GM18951 (cell line): ENCODE measurements at regions not wholly inside any gene's neighbourhood (a gene's known extent, or its start where the extent isn't known, plus 50 kb on each side); places are given as distances from the start of the nearest gene placed in this dataset.

Experiments used
- POLR2A ChIP-seq: IDR thresholded peaks from 4 replicates; pipeline ENCODE4 v1.6.1; 2011; ENCODE audit warnings: mild to moderate bottlenecking; ENCODE audit not compliant: insufficient read length, insufficient read depth; ENCODE audit errors: extremely low read depth
- in situ Hi-C: fragments of 300-500 bp; cut with MboI; formaldehyde crosslinking; loops from one replicate; pipeline ENCODE4 v1.12.0; 2022; ENCODE audit warnings: low sequenced_read_pairs, mixed read lengths, inconsistent platforms; ENCODE audit not compliant: unreplicated experiment

DNA sequence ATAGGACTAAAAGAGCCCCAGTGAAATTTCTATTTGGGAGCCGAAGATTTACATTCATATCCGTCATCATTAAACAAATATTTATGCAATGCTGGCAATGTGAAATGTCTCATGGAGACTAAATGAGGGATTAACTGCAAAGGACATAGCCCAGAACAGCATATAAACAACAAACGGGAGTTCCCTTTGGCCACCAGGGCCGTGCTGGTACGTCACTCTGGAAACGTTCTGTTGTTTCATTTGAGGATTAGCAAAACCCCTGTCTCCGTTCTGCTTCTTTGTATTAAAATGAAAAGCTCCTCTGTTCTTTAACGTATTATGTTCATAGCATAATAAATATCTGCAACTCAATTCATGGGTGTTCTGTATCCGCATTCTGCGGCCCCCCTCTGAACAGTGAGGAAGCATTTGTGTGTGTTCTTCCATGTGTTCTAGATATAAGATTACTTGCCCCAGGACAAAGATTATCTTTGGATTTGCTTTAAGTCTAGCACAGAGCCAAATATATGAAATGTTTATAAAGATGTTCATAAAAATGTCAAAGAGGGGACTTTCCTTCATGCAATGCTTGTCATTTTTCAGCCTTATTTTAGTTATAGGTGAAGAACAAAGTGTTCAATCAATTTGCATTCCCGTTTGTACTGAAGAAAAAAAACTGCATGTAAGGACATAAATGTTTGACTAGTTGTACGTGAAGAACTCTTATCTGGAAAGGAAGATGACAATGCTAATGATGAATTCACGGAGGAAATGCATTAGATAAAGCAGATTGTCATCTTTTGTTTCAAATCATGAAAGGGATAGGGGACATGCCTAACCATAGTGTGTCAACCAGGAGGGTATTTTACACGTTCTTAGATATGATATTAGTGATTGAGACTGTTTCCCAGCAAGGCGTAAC lies 90.0 kb upstream of the TNFAIP3 start:
- TF ChIP-seq POLR2A: no peak
- in situ Hi-C loops: no loop called here

- no peak for TF ChIP-seq POLR2A
- in situ Hi-C loops: no loop called here
Measured at GRCh38 chr6:137777687-137778075, 89.4 kb upstream of the TNFAIP3 start.

DNA sequence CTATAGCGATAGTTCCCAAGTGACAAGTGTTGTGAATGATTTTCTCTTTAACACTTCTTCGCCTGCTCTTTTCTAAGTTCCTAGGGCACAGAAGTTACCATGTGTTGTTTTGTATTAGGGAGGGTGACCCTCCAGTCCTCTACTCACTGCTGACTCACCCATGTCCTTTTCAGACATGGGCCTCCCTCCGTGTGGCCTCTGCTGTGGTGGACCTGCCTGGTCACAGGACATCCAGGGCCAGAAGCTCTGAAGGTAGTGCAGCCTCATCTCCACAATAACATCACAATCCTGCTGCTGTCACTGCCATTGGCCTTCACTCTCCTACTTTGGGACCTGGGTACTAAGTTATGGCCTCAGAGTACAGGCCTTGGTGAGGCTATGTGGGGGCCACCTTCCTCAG lies 87.1 kb upstream of the TNFAIP3 start:
- TF ChIP-seq POLR2A: no peak
- in situ Hi-C loops: no loop called here

DNA sequence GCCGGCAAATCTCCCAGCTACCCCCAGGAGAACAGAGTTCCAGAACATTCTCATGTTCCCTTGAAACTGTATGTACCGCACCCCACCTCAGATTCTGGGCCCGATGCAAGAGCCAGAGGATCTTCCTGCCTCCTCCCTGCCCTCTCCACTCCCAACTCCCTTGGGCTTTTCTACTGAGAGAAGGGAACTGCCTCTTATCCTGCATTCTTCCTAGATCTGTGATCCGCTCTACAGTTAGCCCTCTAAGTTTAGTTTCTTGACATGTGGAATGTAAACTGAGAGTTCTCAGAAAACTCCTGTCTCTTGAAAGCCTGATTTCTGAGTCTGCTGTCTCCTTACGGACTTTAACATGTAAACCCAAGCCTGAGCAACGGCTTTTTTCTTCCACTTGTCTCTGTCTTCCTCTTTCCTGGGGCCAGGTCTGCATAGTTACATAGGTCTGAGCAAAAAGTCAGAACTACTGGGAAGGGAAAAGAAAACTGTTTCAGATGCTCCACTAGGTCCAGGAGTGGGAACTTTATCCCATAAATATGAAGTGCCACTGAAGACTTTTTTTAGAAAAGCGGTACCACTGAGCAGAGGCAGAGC lies 86.5 kb upstream of the TNFAIP3 start:
- in situ Hi-C loops: no loop called here
- no peak for TF ChIP-seq POLR2A

- in situ Hi-C loops: no loop called here
- TF ChIP-seq POLR2A: no peak
Measured at GRCh38 chr6:137781639-137782038, 85.4 kb upstream of the TNFAIP3 start.

- TF ChIP-seq POLR2A: no peak
- in situ Hi-C loops: no loop called here
Measured at GRCh38 chr6:137782166-137783039, 84.7 kb upstream of the TNFAIP3 start.

DNA sequence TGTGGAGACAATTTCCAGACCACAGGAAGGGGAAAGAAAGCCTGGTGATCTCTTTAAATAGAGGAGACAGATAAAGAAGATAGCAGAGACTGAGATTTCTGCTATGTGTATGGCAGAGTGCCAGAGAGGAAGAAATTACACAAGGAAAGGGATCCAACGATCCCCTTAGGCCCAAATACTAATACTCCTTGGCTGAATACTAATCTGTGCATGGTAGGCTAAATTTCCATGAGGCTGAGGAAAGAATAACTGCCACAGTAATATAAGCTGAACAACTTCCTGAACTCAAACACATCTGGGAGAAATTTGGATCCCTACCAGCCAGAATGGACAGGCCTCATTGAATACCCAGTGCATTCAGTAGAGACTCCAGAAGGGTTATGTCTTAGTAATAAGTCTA lies 83.3 kb upstream of the TNFAIP3 start:
- in situ Hi-C loops: no loop called here
- TF ChIP-seq POLR2A: no peak

- TF ChIP-seq POLR2A: no peak
- in situ Hi-C loops: no loop called here
Measured at GRCh38 chr6:137784583-137784982, 82.5 kb upstream of the TNFAIP3 start.

DNA sequence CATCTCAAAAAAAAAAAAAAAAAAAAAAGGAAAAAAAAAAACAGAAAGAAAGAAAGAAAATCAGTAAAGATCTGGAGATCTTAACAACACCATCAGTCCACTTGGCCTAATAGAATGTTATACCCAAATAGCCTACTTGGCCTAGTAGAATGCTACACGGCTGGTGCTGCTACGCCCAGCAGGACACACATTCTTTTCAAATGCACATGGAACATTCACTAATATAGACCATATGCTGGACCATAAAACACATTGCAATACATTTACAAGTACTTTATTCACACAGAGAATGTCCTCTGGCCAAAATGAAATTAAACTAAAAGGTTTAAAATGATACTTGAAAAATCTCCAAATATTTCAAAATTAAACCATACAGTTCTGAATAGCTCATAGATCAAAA lies 80.0 kb upstream of the TNFAIP3 start:
- TF ChIP-seq POLR2A: no peak
- in situ Hi-C loops: no loop called here

DNA sequence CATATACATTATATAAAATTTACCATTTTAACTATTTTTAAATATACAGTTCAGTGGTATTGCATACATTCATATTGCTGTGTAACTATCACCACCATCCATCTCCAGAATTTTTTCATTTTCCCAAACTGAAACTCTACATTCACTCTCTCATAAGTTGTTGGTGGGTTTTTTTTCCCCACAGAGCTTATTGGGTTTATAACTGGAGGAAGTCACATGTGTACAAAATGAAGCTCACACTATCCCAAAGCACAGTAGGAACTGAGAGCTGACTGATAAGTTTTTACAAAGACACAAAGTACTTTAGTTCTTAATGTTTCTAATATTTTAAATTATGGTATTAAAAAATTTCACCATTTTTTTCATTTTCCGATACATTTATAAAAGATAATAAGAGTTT lies 78.8 kb upstream of the TNFAIP3 start:
- in situ Hi-C loops: no loop called here
- TF ChIP-seq POLR2A: no peak

DNA sequence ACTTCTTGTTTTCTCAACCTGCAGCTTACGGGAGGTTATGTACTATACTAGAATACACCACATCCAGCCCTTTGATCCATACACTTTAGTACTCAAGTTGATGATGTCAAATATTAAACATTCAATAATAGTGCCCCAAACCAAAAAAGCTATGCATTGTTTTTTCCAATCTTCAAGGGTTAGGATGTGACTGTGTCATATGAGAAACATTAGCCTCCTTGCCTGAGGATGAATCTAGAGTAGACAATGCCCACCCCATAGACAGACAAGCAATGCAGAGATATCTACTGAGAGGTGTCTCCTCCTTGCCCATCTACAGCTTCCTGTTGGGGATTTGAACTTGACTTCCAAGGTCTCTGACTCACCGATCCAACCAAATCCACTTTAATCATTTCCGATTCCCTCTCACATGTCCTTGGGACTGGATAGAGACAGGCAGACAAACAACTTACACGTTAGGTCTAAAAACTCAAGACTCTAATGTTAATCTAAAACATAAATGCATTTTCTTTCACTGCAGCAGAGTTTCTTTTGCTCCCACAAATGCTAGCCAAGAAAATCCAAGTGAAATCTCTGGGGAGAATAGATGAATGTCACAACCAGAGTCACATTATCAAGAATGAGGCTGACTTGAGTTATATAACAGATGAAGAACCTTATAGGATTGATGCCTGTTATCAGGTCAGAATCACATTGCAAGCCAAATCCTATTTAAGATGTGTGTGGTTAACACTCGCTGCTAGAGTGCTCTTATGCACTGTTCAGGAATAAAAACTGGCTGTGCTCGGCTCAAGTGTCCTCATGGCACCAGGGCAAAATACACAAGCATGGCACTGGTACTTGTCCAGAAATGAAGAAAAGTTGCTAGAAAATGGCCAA lies 75.5 kb upstream of the TNFAIP3 start:
- no peak for TF ChIP-seq POLR2A
- in situ Hi-C loops: no loop called here

GRCh38 chr6:137792160-137793033 lies 74.7 kb upstream of the TNFAIP3 start:
- in situ Hi-C loops: no loop called here
- TF ChIP-seq POLR2A: peak; percentile 16
